ENCODE measurements at regions not wholly inside any gene's neighbourhood (a gene's known extent, or its start where the extent isn't known, plus 50 kb on each side); places are given as distances from the start of the nearest gene placed in this dataset.

GRCh38 chr6:1495344-1495743, 106.0 kb downstream of the FOXF2 start:
- no peak overlapping the region for H3K4me3 ChIP-seq (ENCODE audit: control extremely low read depth in 1 of 5, extremely low read depth in 1 of 5, insufficient read depth in 1 of 5, low read depth in 2 of 5, low read length in 4 of 5)
- no peak overlapping the region for H2AFZ ChIP-seq (ENCODE audit: insufficient read depth, low read depth, low read length, poor library complexity, severe bottlenecking)
- peaks cover 0 to 3% (median 0%) of the 10 kb centered on the region in 4 experiments for H3K27me3 ChIP-seq (replicated peaks in 1 of 4; ENCODE audit: control extremely low read depth in 1 of 4, control insufficient read depth in 3 of 4, insufficient read depth in 4 of 4, low read length in 3 of 4)
- TF ChIP-seq, protein P1, sequence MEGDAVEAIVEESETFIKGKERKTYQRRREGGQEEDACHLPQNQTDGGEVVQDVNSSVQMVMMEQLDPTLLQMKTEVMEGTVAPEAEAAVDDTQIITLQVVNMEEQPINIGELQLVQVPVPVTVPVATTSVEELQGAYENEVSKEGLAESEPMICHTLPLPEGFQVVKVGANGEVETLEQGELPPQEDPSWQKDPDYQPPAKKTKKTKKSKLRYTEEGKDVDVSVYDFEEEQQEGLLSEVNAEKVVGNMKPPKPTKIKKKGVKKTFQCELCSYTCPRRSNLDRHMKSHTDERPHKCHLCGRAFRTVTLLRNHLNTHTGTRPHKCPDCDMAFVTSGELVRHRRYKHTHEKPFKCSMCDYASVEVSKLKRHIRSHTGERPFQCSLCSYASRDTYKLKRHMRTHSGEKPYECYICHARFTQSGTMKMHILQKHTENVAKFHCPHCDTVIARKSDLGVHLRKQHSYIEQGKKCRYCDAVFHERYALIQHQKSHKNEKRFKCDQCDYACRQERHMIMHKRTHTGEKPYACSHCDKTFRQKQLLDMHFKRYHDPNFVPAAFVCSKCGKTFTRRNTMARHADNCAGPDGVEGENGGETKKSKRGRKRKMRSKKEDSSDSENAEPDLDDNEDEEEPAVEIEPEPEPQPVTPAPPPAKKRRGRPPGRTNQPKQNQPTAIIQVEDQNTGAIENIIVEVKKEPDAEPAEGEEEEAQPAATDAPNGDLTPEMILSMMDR (IDR thresholded peaks at IDR 0.05): no peak
- no peak for TF ChIP-seq EZH2 (IDR thresholded peaks at IDR 0.05; ENCODE audit: borderline replicate concordance, insufficient read depth, low read depth, low read length, poor library complexity, severe bottlenecking)
- Mint-ChIP-seq H3K27ac (no peak overlapping the region), H3K27me3 (peaks cover 18% of the 10 kb centered on the region), H3K9me3 (ENCODE audit: insufficient read depth) (peaks cover 2% of the 10 kb centered on the region), H3K4me1 (no peaks in the 10 kb centered on the region), H3K4me3 (no peak overlapping the region)
- peaks cover 0 to 5% (median 0%) of the 10 kb centered on the region in 3 donors for H3K9me3 ChIP-seq (ENCODE audit: control extremely low read depth in 1 of 3, control insufficient read depth in 2 of 3, insufficient read depth in 1 of 3, low read length in 2 of 3)
- no peak for DNase-seq
- 93% methylated on average over 3 of the region's 4 CpGs for WGBS (ENCODE audit: insufficient coverage)
- intact Hi-C loops (cut with micrococcal nuclease): no loop called here
- H4K20me1 ChIP-seq (ENCODE audit: control insufficient read depth, insufficient read depth, low read length, poor library complexity, severe bottlenecking): no peaks in the 10 kb centered on the region
- no peak overlapping the region for H3K27ac ChIP-seq (ENCODE audit: low read length in 2 of 2)
- no peak overlapping the region for H3K4me2 ChIP-seq (replicated peaks; ENCODE audit: low read depth, low read length, poor library complexity, severe bottlenecking)
- ChIA-PET CTCF (no interaction called here), POLR2A (no interaction called here)
- ATAC-seq (ENCODE audit: low read depth): no peak
- no peaks in the 10 kb centered on the region for H3K36me3 ChIP-seq (replicated peaks in 1 of 2; ENCODE audit: control extremely low read depth in 1 of 2, control insufficient read depth in 1 of 2, extremely low read depth in 1 of 2, insufficient read depth in 2 of 2, low read length in 1 of 2)
- no peak overlapping the region for H3K9ac ChIP-seq (ENCODE audit: low read length)
- no peaks in the 10 kb centered on the region for H3K79me2 ChIP-seq (ENCODE audit: control insufficient read depth, insufficient read depth, low read length)
- no peaks in the 10 kb centered on the region for H3K4me1 ChIP-seq (ENCODE audit: control insufficient read depth in 2 of 2, insufficient read depth in 2 of 2, low read length in 2 of 2)

GRCh38 chr6:1496092-1496491, 106.7 kb downstream of the FOXF2 start:
- Histone ChIP-seq H2AFZ (ENCODE audit: insufficient read depth, low read depth, low read length, poor library complexity, severe bottlenecking) (no peak overlapping the region), H3K4me1 (ENCODE audit: control insufficient read depth in 2 of 2, insufficient read depth in 2 of 2, low read length in 2 of 2) (no peaks in the 10 kb centered on the region), H3K4me3 (ENCODE audit: control extremely low read depth in 1 of 5, extremely low read depth in 1 of 5, insufficient read depth in 1 of 5, low read depth in 2 of 5, low read length in 4 of 5) (no peak overlapping the region), H3K27me3 (replicated peaks in 1 of 4; ENCODE audit: control extremely low read depth in 1 of 4, control insufficient read depth in 3 of 4, insufficient read depth in 4 of 4, low read length in 3 of 4) (peaks cover 0 to 3% (median 0%) of the 10 kb centered on the region in 4 experiments), H3K9me3 (ENCODE audit: control extremely low read depth in 1 of 3, control insufficient read depth in 2 of 3, insufficient read depth in 1 of 3, low read length in 2 of 3) (peaks cover 0 to 5% (median 0%) of the 10 kb centered on the region in 3 donors), H3K9ac (ENCODE audit: low read length) (no peak overlapping the region), H3K4me2 (replicated peaks; ENCODE audit: low read depth, low read length, poor library complexity, severe bottlenecking) (no peak overlapping the region), H3K36me3 (replicated peaks in 1 of 2; ENCODE audit: control extremely low read depth in 1 of 2, control insufficient read depth in 1 of 2, extremely low read depth in 1 of 2, insufficient read depth in 2 of 2, low read length in 1 of 2) (no peaks in the 10 kb centered on the region), H3K79me2 (ENCODE audit: control insufficient read depth, insufficient read depth, low read length) (no peaks in the 10 kb centered on the region), H4K20me1 (ENCODE audit: control insufficient read depth, insufficient read depth, low read length, poor library complexity, severe bottlenecking) (no peaks in the 10 kb centered on the region), H3K27ac (ENCODE audit: low read length in 2 of 2) (no peak overlapping the region)
- TF ChIP-seq, protein P1 (IDR thresholded peaks at IDR 0.05): no peak
- TF ChIP-seq EZH2 (IDR thresholded peaks at IDR 0.05; ENCODE audit: borderline replicate concordance, insufficient read depth, low read depth, low read length, poor library complexity, severe bottlenecking): no peak
- intact Hi-C loops (cut with micrococcal nuclease): no loop called here
- no peak for ATAC-seq (ENCODE audit: low read depth)
- no peaks in the 10 kb centered on the region for H3K4me1 Mint-ChIP-seq
- CTCF ChIA-PET: no interaction called here
- no peak overlapping the region for H3K27ac Mint-ChIP-seq
- WGBS (ENCODE audit: insufficient coverage): 98% methylated on average over 4 of the region's 5 CpGs
- peaks cover 2% of the 10 kb centered on the region for H3K9me3 Mint-ChIP-seq (ENCODE audit: insufficient read depth)
- no peak for DNase-seq
- peaks cover 18% of the 10 kb centered on the region for H3K27me3 Mint-ChIP-seq
- no peak overlapping the region for H3K4me3 Mint-ChIP-seq
- POLR2A ChIA-PET: no interaction called here
